Activated T-helper 1 cell treated with anti-CD3 and anti-CD28 coated beads, Interleukin-2, amount 50 U/mL, for 16 hours (primary cell): ENCODE measurements at regions not wholly inside any gene's neighbourhood (a gene's known extent, or its start where the extent isn't known, plus 50 kb on each side); places are given as distances from the start of the nearest gene placed in this dataset.
"Not testable (repeated sequence)": the region's sequence is repeated elsewhere in the genome, so short reads cannot be mapped to it uniquely, and the experiment has no call there.

Experiments
- DNase-seq, 2 donors: peaks; one replicate each; pipeline ENCODE4 v3.0.0-alpha.2; 2020; ENCODE audit warnings: low read depth in 1 of 2, low spot score in 1 of 2

DNA sequence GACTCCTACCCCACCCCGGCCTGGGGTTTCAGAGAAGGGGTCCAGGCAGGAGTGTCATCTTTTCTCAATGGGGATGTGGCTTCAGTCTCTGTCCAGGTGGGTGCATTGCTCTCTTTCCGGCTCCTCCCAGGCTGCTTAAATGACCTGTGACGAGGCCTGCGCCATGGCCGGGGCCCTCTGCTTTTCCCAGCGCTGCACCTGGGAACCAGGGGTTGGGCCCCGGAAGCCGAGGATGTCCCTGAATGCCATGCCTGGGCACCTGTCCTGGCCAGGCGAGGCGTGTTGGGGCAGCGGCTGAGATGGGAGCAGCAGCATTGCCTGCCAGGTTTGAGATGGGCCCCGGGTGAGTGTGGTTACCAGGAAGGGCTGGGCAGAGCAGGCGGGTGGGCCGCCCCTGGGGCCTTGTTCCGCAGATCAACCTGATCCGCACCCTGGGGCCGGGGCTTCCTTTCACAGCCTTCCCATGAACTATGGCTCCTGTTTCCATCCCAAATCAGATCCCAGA, 147.4 kb downstream of the SEC14L1 start:
- no peak for DNase-seq

DNA sequence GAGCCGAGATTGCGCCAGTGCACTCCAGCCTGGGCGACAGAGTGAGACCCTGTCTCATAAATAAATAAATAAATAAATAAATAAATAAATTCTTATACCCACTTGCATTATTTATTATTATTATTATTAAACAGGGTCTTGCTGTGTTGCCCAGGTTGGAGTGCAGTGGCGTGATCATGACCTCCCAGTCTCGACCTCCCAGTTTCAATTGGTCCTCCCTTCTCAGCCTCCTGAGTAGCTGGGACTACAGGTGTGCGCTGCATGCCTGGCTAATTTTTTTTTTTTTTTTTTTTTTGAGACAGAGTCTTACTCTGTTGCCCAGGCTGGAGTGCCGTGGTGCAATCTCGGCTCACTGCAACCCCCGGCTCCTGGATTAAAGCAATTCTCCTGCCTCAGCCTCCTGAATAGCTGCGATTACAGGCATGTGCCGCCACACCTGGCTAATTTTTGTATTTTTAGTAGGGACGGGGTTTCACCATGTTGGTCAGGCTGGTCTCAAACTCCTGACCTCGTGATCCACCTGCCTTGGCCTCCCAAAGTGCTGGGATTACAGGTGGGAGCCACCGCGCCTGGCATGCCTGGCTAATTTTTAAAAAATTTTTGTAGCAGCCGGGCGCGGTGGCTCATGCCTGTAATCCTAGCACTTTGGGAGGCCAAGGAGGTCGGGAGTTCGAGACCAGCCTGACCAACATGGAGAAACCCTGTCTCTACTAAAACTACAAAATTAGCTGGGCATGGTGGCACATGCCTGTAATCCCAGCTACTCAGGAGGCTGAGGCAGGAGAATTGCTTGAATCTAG, 150.2 kb downstream of the SEC14L1 start:
- DNase-seq: not testable (repeated sequence)

DNA sequence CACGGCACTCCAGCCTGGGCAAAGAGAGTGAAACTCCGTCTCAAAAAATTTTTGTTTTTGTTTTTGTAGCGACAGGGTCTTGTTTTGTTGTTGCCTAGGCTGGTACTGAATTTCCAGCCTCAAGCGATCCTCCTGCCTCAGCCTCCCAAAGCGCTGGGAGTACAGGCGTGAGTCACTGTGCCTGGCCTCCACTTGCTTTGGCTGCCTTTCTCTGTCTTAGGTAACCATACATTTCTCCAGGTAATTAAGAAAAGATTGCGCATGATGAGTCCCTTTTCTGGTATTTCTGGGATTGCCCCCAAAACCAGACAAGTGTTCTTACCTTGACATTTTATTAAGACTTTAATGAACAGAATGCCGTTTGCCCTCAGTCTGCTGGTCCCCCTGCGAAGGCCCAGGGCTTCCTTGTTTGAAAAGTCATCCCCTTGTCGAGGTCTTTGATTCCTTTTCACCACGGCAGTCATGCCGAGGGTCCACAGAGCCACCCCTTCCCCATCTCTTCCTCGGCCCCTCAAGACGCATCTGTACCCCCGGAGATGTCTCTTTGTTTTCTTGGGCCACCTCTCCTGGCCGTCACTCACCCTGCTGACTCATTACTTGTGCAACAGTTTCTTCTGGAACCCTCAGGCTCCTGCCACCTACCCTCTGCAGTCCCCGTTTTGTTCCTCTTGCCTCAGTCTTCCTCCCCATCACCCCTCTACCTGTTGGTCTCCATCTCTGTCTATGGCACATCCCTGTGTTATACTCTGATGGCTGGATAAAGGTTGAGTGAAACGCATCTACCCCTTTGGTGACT, 151.0 kb downstream of the SEC14L1 start:
- no peak for DNase-seq

DNA sequence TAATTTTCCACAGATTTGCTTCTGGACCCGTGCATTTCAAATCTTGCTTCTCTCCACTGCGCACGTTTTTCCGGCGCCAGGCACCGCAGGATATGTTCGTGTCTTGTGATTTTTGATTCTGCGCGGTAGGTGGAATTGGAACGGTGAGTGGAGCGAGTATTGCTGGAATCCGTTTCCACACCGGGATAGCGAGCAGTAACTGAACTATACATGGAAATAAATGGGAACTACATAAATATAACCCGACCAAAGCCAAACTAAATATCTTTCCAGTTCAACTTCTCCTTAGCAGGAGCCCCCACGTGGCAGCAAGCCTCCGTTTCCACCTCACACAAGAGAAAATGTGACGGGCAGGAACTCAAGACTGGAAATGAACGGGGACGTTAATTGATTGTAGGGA, 154.0 kb downstream of the SEC14L1 start:
- DNase-seq: no peak

DNA sequence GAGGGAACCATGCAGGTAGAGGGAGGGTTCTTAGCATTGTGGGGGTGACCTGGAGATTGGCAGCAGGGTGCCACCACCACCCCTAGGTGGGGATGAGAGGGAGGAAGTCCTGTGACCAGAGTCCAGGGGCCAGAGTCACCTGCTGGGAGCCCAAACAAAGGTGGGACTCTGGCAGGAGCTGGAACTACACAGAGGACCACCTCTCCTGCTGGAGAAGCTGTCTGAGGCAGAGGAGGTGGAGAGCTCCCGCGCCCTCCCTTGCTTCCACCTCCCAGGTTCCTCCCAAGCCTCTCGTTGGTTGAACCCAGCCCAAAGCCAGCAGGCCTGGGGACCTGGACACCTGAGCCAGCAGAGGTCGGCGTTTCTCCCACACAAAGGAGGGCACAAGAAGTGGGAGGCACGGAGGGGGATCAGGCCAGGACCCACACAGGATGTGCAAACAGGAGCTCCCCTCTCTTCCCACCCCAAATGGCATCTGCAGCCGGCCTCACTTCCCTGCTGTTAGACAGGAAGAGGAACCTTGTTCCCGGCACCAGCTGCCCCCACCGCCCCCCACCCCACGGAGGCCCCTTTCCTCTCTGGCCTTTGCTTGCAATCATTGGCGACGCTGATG, 154.6 kb downstream of the SEC14L1 start:
- DNase-seq: no peak

DNA sequence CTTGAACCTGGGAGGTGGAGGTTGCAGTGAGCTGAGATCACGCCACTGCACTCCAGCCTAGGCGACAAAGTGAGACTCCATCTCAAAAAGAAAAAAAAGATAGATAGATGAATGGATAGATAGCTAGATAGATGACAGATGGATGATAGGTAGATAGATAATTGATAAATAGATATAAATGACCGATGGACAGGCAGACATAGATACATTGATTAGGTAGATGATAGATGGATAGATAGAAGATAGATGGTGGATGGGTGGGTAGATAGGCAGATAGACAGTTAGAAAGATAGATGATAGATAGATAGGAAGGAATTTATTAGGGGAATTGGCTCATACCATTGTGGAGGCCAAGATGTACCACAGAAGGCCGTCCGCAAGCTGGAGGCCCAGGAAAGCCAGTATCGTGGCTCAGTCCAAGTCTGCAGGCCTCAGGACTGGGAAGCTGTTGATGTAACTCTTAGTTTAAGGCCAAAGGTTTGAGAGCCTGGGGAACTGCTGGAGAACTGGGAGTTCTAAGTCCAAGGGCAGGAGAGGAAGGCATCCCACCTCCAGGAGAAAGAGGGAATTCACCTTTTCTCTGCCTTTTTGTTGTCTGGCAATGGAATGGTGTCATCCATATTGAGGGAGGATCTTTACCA, 156.1 kb downstream of the SEC14L1 start:
- DNase-seq: no peak

DNA sequence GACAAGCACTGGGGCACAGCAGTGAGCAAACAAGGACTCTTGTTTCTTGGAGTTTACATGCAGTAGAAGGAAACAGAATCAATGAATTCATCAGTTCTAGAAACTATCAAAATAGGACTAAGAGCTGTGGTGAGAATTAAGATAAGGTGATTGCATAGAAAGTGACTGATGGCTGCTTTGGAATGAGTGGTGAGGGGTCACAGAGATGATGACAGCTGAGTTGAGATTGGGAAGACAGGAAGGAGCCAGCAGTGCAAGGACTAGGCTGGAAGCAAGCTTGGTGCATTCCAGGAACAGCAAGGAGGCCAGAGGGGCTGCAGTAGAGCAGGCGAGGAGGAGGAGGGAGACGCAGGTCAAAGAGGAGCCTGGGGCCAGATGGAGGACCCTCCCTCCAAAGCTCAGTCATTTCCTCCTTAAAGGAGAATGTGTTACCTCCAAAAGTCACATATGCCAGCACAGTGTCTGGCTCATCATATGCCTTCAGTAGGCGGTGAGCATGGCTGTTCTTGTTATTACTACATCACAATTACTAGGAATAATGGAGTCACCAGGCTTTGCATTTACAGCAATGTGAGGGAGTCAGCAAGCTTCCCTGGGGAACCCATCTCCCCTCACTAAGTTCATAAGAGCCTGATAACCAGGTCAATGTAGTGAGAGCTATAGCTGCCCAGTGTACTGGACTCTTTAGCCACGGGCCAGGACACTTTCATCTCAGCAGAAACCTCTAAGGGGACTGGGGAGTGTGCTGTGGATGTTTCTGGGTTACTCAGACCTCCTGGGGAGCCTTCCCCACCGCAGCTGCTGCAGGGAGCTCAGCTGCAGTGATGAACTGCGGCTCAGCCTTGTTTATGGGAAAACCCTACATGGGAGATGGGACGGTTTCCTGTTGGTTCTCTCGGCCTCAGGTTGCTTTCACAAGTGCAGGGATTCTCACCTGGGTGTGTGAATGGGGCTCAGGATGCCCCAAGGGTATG, 157.2 kb downstream of the SEC14L1 start:
- DNase-seq: no peak

DNA sequence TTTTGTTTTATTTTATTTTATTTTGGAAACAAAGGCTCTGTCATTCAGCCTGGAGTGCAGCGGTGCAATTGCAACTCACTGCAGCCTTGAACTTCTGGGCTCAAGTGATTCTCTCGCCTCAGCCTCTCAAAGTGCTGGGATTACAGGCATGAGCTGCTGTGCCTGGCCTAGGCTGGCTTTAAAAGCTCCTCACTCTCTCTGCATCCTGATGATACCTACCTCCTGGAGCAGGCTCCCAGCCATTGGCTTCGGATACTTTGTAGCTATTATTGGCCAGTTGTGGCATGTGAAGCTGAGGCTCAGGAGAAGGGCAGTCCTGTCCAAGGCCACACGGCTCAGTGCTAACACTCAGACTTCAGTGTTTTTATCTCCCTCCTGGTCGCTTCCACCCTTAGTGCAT, 158.0 kb downstream of the SEC14L1 start:
- DNase-seq: no peak

DNA sequence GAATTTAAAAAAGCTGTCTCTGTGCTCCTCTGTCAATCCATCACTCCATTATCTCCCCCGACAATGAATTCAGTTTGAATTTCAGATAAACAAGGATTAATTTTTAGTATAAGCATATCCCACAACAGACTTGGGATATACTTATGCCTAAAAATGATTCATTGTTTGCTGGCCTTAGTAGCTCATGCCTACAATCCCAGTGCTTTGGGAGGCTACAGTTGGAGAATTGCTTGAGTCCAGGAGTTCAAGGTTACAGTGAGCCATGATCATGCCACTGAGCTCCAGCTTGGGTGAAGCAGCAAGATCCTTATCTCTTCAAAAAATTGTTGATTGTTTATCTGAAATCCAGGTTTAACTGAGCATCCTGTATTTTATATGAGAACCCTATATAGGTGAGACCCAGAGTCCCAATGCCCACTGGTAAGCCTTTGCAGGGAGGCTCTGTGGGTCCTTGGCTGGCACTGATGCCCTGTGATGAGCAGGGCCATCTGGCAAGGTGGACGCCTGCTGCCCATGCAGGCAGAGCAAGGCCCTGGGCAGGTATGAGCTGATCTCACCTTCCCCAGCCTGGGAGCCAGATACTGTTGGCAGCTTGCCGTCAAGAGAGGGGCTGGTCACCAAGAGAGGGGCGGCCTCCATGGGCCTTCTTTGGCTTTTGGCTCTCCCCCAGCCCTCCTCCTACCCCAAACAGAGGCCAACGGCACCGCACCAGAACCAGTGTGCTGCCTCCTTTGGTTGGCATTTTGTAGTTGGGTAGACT, 158.7 kb downstream of the SEC14L1 start:
- no peak for DNase-seq

DNA sequence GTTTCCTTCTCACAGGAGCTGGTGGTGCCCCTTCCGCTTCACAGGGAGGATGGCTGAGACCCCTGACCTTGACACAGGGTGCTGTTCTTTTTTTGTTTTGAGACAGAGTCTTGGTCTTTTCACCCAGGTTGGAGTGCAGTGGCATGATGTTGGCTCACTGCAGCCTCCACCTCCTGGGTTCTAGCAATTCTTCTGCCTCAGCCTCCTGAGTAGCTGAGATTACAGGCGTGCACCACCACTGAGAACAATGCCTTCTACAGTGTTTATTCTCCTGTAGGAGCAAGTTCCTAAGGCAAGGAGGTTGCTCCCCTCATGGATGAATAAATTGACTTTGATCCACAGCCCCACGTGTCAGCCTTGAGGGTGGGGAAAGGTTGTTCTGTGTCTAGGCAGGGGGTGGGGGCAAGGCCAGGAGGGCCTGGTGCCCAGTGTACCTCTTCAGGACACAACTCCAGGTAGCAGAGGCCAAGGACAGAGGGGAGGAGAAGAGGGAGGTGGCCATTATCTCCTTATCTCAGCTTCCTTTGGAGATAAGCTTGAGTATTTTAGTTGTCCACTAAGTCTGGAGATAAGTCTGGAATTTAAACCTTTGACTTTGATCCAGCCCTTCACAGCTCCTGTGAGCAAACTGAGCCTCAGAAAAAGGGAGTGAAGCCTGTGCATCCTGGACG, 159.4 kb downstream of the SEC14L1 start:
- DNase-seq: no peak

DNA sequence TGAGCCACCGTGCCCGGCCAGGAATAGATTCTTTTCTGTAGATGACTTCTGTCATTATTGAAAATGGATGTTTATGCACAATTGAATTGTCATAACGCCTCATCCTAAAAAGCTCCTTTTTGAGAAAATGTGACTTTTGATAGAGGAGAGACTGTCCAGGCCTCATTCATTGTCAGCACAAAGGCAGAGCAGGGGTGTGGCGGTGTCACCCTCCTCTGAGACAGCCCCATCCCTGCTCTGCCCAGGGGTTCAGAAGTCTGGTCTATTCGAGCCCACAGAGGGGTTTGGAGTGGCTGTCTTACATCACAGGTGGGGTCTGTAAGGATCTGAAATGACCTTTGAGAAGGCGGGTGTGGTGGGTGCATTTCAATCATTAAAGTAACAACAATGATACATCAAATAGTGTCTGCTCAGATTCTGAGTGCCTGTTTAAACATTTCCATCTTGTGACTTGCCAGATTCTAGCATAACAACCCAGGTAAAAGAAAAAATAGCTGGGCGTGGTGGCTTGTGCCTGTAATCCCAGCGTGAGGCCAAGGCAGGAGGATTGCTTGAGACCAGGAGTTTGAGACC, 161.0 kb downstream of the SEC14L1 start:
- DNase-seq: no peak

DNA sequence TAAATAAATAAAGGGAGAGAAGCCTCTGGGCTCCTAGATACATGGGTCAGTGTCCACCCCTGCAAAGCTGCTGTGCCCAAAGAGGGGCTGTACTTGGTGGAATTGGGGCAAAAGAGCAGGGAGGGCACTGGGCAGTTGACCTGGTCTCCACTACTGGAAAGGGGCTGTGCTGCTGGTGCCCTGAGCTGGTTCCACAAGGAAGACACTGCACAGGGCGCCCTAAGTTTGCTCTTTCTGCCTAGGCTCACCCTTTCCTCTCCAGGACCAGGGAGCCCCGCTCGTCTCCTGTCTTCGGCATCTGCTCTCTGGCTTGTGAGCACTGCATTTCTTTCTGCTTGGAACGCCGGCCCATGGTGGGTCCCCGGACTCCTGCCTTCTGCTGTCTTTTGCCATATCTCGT, 161.9 kb downstream of the SEC14L1 start:
- no peak for DNase-seq

DNA sequence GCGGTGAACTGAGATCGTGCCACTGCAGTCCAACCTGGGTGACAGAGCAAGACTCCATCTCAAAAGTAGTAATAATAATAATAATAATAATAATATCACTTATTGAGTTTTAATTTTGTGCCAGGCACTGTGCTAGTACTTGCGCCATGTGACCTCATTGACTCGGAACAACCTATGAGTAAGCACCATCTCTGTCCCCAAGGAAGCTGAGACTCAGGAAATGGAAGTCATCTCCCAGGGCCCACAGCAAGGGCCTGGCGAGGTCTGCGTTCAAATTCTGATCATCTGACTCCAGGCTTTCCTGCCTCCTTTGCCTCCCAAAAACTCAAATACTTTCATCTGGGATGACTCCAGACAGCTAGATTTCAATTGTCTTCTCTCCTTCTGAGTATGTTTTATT, 162.9 kb downstream of the SEC14L1 start:
- no peak for DNase-seq

DNA sequence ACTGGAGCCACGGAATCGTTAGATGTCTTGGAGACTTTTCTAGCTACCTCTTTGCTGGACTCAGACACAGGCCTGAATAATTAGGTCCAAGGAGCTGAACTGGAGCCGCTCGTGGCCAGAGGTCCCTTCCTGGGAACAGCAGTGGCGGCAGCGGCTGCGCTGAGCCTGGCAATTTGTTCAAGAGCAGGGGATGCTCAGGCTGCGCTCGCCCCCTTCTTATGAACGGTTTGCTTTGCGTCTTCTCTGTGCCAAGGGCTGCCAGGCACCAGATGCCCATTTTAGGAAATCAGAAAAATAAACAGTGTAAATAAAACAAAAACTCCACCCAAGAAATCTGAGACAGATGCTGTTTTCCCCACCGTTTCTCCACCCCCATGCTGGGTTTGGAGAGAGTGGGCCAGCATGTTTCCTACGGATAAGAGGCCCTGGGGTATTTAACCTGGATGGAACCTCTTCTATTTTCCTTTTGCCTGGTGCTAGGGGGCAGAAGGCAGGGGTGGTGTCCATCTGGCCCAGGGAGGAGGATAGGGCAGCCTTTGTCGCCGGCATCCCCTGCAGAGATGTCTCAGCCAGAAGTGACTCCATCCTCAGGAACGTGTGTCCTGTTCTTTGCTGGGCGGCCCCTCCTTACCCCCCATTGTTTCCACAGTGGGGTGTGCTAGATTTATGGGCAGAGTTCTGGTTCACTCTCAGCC, 163.4 kb downstream of the SEC14L1 start:
- no peak for DNase-seq

DNA sequence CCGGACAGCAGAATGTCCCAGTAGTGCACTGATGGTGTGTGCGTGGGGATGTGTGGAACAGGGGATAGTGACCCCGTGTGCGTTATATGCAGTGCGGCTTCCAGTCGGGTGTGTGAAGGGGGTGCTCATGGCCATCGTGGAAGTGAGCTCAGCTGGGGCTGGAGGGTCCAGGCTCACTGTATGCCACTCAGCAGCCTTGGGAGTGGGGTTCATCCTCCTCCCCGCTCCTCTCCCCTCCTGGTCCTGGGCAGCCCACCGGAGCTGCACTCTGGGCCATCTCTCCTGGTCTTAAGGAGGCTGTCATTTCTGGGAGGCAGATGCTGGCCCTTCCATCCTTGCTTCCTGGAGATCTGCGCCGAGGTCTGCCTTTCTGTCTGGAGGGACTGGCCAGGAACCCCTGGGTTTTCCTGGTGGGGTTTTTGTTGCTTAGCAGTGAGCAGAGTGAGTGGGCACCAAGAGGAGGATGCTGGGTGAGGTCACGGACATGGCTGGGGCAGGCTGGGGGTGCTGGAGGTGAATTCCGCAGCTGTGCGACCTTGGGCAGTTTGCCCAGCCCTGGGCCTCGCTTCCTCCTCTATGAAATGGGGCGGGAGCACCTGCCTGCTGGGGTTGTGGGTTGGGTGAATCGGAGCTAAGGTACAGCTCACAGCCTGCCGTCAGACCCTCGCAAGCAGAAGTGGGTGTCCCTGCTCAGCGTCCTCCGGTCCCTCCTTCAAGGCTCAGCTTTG, 164.1 kb downstream of the SEC14L1 start:
- no peak for DNase-seq

DNA sequence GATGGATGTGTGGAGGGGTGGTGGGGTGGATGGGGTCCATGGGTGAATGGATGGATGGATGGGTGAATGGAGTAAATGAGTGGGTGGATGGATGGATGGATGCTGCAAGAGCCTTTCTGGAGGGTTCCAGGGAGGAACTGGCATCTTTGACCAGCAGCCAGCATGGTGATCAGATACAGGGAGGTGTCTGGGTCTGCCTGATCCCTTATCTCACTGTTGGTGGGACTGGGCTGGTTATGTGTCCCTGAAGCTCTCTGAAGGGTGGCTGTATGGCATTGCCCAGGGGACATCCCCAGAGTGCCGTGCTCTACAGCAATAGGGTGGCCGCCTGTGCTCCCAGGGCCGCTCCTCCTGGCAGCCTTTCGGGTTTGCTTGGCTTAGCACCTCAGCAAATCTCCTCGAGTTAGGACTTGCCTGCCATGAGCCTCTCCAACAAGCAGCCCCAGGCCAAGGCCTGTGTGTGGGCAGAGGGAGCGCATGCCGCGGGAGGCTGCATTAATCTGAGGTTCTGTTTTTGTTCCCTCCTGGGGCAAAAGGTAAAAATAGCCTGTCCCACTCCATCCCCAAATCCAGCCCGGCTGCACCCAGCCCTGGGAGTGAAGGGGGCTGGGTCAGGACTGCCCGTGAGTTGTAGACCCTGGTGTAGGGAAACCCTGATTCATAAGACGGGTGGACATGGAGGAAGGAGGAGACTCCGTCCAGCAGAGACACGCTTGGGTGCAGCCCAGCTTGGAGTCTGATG, 165.4 kb downstream of the SEC14L1 start:
- DNase-seq: no peak
